Suprapubic skin (tissue), 4 donors: ENCODE measurements at regions not wholly inside any gene's neighbourhood (a gene's known extent, or its start where the extent isn't known, plus 50 kb on each side); places are given as distances from the start of the nearest gene placed in this dataset.

Experiments
- CTCF ChIP-seq, 2 donors: fragments of 200-600 bp in 1 of 2; fragments of 450-650 bp in 1 of 2; sonication (generic) in 1 of 2; IDR thresholded peaks; one replicate each; pipeline ENCODE4 v1.5.1; 2016 to 2019; ENCODE audit warnings: antibody characterized with exemption in 2 of 2, mild to moderate bottlenecking in 1 of 2, moderate library complexity in 1 of 2
- EP300 ChIP-seq: sonication (generic); formaldehyde crosslinking; IDR thresholded peaks from one replicate; pipeline ENCODE4 v1.6.1; 2017; ENCODE audit warnings: antibody characterized with exemption
- POLR2A ChIP-seq, 2 donors: fragments of 450-650 bp; IDR thresholded peaks; one replicate each; pipeline ENCODE4 v1.6.1; 2017; ENCODE audit warnings: antibody characterized with exemption in 2 of 2, mild to moderate bottlenecking in 2 of 2, moderate library complexity in 2 of 2
- POLR2AphosphoS5 ChIP-seq, 3 donors: sonication (generic); formaldehyde crosslinking; IDR thresholded peaks; one replicate each; pipeline ENCODE4 v1.6.1; 2017; ENCODE audit warnings: antibody characterized with exemption in 3 of 3

DNA sequence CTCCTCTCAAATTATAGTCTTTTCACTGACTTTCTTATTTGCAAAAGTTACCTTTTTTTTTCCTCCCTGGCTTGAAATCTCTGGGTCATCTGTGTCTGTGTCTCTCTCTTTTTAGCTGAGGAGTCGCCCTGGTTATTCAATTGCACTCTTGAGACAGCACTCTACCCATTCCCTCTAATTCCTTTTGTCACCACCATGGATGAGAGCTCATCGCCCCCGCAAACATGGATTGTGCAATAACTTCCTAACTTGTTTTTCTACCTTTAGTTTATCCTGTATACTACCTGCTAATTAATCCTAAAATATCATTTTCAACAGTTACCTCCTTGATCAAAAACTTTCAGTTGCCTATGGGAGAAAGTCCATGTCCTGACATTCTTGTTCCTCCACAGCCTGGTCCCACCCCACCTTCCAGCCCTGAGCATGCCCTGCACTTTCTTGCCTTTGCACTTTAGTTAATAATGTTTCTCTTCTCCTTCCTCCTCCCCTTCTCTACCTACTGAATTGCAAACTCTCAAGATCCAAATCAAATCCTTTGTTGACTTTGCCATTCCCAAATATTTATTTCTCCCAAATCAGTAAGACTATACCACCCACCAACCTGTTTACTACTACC is 110.4 kb upstream of the MAGI3 start:
- no peak for TF ChIP-seq EP300
- TF ChIP-seq POLR2A (IDR thresholded peaks at IDR 0.05): no peak
- TF ChIP-seq CTCF (IDR thresholded peaks at IDR 0.05): no peak
- no peak for TF ChIP-seq POLR2AphosphoS5 (IDR thresholded peaks at IDR 0.05)
